Activated CD8-positive, alpha-beta T cell treated with anti-CD3 and anti-CD28 coated beads, Interleukin-2, amount 10 ng/mL, durations not matched to agents 7 days and 5 days (primary cell): ENCODE measurements at regions not wholly inside any gene's neighbourhood (a gene's known extent, or its start where the extent isn't known, plus 50 kb on each side); places are given as distances from the start of the nearest gene placed in this dataset.

Experiments used
- ATAC-seq: fragments of 150-1000 bp; cut with Tn5 transposase; one replicate; pipeline ENCODE4 v1.10.0; 2021; ENCODE audit warnings: moderate library complexity
- CTCF ChIA-PET: fragments of 350-600 bp; sonication (Branson Sonifier 250); formaldehyde crosslinking; loops from one replicate; lab custom pipeline; 2021; ENCODE audit warnings: antibody characterized with exemption; lab: Charles Lee
- POLR2A ChIA-PET: fragments of 350-600 bp; sonication (Branson Sonifier 250); formaldehyde crosslinking; loops from one replicate; lab custom pipeline; 2021; ENCODE audit warnings: antibody characterized with exemption; lab: Charles Lee
- DNase-seq: peaks from one replicate; pipeline ENCODE4 v3.0.0-alpha.2; 2020
- H3K27ac Mint-ChIP-seq: one replicate; pipeline ENCODE4 v1.8.0; 2021; ENCODE audit warnings: mild to moderate bottlenecking, mixed read lengths
- H3K27me3 Mint-ChIP-seq: one replicate; pipeline ENCODE4 v1.8.0; 2021; ENCODE audit warnings: low read depth, mixed read lengths
- H3K36me3 Mint-ChIP-seq: one replicate; pipeline ENCODE4 v1.8.0; 2021; ENCODE audit warnings: low read depth, mixed read lengths
- H3K4me1 Mint-ChIP-seq: one replicate; pipeline ENCODE4 v1.8.0; 2021; ENCODE audit warnings: low read depth, mixed read lengths
- H3K4me3 Mint-ChIP-seq: one replicate; pipeline ENCODE4 v1.8.0; 2021; ENCODE audit warnings: mild to moderate bottlenecking, mixed read lengths
- H3K9me3 Mint-ChIP-seq: one replicate; pipeline ENCODE4 v1.8.0; 2022; ENCODE audit warnings: mixed read lengths; ENCODE audit not compliant: insufficient read depth

DNA sequence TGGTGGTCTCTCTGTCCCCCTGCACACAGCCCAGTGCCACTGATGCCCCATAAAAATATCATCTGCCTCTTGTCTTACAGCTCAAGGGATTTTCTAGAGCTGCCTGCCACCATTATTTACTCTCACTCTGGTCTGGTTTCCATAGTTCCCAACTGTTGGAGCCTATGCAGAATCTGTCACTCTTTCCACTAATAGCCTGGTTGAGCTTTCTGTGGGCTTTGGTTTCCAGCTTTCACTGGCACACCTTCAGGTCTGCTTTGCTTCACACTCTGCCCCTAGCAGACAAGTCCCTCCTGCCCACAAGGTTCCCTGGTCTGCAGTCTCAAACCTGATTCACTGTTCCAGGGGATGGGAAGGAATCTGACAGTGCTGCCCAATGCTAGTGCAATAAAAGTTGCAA is 103.0 kb upstream of the FTMT start:
- no peak overlapping the region for H3K4me3 Mint-ChIP-seq
- no peaks in the 10 kb centered on the region for H3K27me3 Mint-ChIP-seq
- no peak overlapping the region for H3K27ac Mint-ChIP-seq
- H3K4me1 Mint-ChIP-seq: no peaks in the 10 kb centered on the region
- no peaks in the 10 kb centered on the region for H3K36me3 Mint-ChIP-seq
- H3K9me3 Mint-ChIP-seq: no peaks in the 10 kb centered on the region
- CTCF ChIA-PET: no interaction called here
- ATAC-seq: no peak
- POLR2A ChIA-PET: no interaction called here
- DNase-seq: no peak

DNA sequence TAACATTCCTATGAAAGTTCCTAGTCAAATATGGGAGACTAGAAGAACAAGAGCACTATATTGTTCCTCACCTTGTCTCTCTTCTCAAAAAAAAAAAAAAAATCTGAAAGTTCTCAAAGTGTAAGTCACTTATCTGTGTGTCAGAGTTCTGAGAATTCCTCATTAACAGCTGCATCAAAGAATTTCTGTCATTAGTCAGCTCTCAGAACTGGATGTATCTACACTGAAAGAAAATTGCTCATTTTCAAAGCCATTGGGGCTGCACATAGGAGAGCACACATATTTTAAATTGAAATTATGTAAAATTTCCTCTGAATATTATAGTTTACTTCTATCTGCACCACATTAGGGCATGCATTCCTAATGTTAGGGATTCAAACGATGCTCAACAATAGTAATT is 99.5 kb upstream of the FTMT start:
- Mint-ChIP-seq H3K4me3 (no peak overlapping the region), H3K4me1 (no peaks in the 10 kb centered on the region), H3K9me3 (no peaks in the 10 kb centered on the region), H3K36me3 (no peaks in the 10 kb centered on the region), H3K27ac (no peak overlapping the region), H3K27me3 (no peaks in the 10 kb centered on the region)
- CTCF ChIA-PET: no interaction called here
- ATAC-seq: no peak
- DNase-seq: no peak
- POLR2A ChIA-PET: no interaction called here

DNA sequence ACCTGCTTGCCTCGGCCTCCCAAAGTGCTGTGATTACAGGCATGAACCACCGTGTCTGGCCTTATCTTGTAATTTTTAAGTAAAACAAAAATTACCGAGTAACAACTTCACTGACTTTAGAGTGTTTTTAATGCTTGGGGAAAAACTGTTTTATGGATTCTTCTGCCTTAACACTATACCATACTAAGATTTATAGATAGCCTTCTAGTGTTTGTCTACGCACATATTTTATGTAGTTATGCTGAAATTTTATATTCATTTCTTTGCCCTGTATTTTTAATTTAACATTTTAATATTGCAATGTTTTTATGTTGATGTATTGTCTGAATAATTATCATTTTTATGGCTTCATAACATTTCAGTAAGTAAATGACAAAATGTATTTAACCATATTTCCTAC is 96.4 kb upstream of the FTMT start:
- no peaks in the 10 kb centered on the region for H3K36me3 Mint-ChIP-seq
- CTCF ChIA-PET: no interaction called here

DNA sequence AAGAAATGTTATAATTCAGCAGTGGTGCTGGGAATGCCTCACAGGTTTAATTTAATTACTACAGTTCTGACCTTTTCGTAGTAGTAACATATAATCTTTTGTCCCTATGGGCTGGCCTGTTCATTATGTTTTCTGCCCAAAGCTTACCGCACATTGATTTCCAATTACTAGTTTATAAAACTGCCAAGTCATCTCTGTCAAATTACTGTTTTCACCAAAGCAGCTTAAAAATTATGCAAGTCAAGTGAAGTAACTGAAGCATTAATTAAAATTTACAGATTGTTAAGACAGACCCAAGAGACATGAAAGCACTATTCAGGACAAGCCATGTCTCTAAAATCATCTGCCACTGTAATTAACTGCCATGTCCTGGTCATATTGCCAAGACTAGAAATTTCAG is 93.9 kb upstream of the FTMT start:
- POLR2A ChIA-PET: no interaction called here

More for the DNA sequence above, 96.4 kb upstream of the FTMT start:
- DNase-seq (no peak), ATAC-seq (no peak)
- POLR2A ChIA-PET: no interaction called here
- H3K4me1 Mint-ChIP-seq: no peaks in the 10 kb centered on the region
- H3K4me3 Mint-ChIP-seq: no peak overlapping the region
- H3K27ac Mint-ChIP-seq: no peak overlapping the region
- H3K9me3 Mint-ChIP-seq: no peaks in the 10 kb centered on the region
- no peaks in the 10 kb centered on the region for H3K27me3 Mint-ChIP-seq

DNA sequence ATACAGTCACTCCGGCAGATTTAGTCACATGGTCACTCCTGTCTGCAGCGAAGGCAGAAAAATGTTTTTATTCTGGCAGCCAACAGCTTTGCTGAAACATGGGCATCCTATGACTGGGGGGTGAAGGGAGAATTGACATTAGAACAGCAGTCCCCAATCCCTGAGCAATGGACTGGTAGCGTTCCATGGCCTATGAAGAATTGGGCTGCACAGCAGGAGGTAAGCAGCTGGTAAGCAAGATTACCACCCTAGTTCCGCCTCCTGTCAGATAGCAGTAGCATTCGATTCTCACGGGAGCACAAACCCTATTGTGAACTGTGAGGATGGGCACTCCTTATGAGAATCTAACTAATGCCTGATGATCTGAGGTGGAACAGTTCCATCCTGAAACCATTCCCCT is 93.1 kb upstream of the FTMT start:
- Mint-ChIP-seq H3K4me1 (no peaks in the 10 kb centered on the region), H3K9me3 (no peaks in the 10 kb centered on the region), H3K27ac (no peak overlapping the region), H3K4me3 (no peak overlapping the region), H3K27me3 (no peaks in the 10 kb centered on the region), H3K36me3 (no peaks in the 10 kb centered on the region)
- ChIA-PET POLR2A (no interaction called here), CTCF (no interaction called here)
- DNase-seq (no peak), ATAC-seq (no peak)

More for the DNA sequence above, 93.9 kb upstream of the FTMT start:
- Mint-ChIP-seq H3K9me3 (no peaks in the 10 kb centered on the region), H3K27me3 (no peaks in the 10 kb centered on the region), H3K4me1 (no peaks in the 10 kb centered on the region), H3K27ac (no peak overlapping the region), H3K4me3 (no peak overlapping the region), H3K36me3 (no peaks in the 10 kb centered on the region)
- ATAC-seq: no peak
- CTCF ChIA-PET: no interaction called here
- DNase-seq: no peak

DNA sequence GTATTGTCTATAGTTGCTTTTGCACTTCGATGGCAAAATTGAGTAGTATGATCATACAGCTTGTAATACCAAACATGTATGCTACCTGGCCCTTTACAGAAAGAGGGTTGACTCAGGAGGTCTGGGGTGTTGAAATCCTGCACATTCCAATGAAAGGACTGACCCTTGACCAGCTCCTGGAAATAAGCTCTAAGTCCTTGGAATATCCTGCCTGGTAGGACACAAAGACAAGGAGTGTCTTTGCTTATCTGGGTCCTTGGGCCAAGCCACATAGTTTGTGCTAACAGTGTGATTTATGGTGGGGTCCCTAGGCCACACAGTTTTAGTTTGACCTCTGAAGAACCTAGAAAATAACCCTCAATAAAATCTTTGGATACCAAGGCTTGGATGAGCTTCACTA is 89.3 kb upstream of the FTMT start:
- no peak overlapping the region for H3K27ac Mint-ChIP-seq
- H3K27me3 Mint-ChIP-seq: no peaks in the 10 kb centered on the region
- ChIA-PET CTCF (no interaction called here), POLR2A (no interaction called here)
- DNase-seq: no peak
- H3K9me3 Mint-ChIP-seq: no peaks in the 10 kb centered on the region
- H3K4me3 Mint-ChIP-seq: no peak overlapping the region
- no peak for ATAC-seq
- H3K36me3 Mint-ChIP-seq: no peaks in the 10 kb centered on the region
- H3K4me1 Mint-ChIP-seq: no peaks in the 10 kb centered on the region

DNA sequence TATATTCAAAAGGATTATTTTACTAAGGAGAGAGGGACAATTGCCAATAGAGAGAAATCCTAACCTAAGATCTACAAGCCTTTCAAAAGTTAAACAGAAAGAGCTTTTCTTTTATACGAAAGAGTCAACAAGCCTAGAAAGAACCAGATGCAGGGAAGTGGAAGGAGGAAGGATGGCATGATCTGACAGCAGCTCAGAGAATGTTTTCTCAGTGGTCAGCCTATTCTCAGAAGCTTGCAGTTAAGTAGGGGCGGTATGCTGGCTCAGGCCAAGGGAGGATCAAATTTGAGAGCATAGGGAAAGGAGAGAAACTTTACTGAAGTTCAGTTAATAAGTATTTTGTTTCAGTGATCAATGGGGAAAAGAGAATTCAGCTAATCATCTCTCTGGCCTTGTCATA is 88.0 kb upstream of the FTMT start:
- DNase-seq (no peak), ATAC-seq (no peak)
- H3K36me3 Mint-ChIP-seq: no peaks in the 10 kb centered on the region
- POLR2A ChIA-PET: no interaction called here
- H3K4me3 Mint-ChIP-seq: no peak overlapping the region
- CTCF ChIA-PET: no interaction called here
- no peaks in the 10 kb centered on the region for H3K27me3 Mint-ChIP-seq
- H3K27ac Mint-ChIP-seq: no peak overlapping the region
- no peaks in the 10 kb centered on the region for H3K9me3 Mint-ChIP-seq
- no peaks in the 10 kb centered on the region for H3K4me1 Mint-ChIP-seq

DNA sequence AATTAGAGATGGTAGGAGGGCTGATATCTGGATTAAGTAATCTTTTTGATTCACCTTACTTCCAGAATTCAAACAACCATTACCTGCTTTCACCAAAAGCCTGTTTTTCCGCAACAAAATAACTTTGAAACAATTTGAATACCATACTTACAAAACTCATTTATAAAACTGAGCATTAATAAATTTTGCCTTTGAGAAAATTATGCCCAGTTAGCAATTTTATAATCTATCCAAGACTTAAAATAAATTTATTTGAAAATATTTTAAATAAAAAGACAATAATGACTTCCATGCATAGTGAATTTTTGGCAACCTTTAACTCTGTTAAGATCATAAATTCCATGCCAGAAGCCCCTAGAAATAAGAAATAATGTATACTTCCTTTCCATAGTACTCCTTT is 71.3 kb upstream of the FTMT start:
- ATAC-seq (no peak), DNase-seq (no peak)
- H3K27ac Mint-ChIP-seq: no peak overlapping the region
- H3K36me3 Mint-ChIP-seq: no peaks in the 10 kb centered on the region
- no peaks in the 10 kb centered on the region for H3K27me3 Mint-ChIP-seq
- H3K9me3 Mint-ChIP-seq: no peaks in the 10 kb centered on the region
- H3K4me3 Mint-ChIP-seq: no peak overlapping the region
- CTCF ChIA-PET: no interaction called here
- no peaks in the 10 kb centered on the region for H3K4me1 Mint-ChIP-seq
- POLR2A ChIA-PET: no interaction called here

DNA sequence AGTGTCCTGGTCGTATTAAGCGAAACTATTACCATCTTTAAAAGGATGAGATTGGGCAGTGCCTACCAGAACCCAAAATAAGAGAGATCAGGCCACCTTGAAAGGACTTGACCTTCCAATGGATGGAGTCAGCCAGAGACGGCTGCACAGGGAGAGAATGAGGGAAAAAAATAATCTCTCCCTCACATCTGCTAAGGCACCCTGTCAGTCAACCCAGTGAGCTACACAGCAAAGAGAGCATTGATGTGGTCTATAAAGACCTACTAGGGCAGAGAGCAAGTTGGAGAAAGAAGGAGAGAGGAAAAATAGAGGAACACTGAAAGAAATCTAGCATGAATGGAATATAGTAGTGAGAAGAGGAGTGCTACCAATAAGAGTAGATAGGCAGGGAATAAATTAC is 68.0 kb upstream of the FTMT start:
- Mint-ChIP-seq H3K36me3 (no peaks in the 10 kb centered on the region), H3K9me3 (no peaks in the 10 kb centered on the region), H3K27ac (no peak overlapping the region), H3K4me3 (no peak overlapping the region), H3K4me1 (no peaks in the 10 kb centered on the region), H3K27me3 (no peaks in the 10 kb centered on the region)
- ATAC-seq (no peak), DNase-seq (no peak)
- CTCF ChIA-PET: no interaction called here
- POLR2A ChIA-PET: no interaction called here

DNA sequence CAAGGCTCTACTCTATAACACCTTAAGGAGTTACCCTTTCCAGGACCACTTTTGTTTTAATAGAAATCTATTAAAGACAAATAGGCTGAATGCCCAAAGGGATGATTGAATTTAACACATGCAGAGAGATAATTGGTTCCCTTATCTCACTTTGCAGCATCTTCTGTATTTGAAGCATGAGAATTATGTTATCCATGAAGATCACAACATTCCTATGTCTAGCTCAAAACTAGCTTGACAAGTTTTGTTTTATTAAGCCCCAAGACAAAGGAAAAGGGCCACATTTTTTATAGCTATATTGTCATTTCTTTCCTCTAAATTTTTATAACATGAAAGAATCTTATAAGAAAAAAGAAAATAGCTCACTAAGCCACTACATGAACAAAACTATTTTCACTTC is 57.9 kb upstream of the FTMT start:
- no peaks in the 10 kb centered on the region for H3K36me3 Mint-ChIP-seq
- no peak for ATAC-seq

DNA sequence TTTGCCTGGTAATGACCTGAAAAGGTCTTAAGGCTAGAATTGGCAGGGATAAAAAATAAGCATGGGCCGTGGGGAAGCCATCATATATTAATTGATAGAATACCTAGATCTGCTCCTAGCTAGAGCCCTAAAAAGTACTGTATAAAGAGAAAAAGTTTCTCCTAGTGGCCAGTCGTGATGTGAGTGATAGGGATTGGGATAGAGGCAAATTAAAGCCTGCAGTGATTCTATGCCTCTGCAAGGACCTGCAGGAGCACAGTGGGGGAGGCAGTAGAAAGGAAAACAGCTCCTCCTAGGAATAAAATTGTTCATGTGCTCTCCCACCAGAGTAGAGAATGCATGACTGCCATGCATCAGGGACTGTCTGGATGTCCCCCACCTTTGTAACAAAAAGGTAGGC is 56.2 kb upstream of the FTMT start:
- no peak overlapping the region for H3K4me3 Mint-ChIP-seq
- CTCF ChIA-PET: no interaction called here

More for the DNA sequence above, 57.9 kb upstream of the FTMT start:
- Mint-ChIP-seq H3K4me1 (no peaks in the 10 kb centered on the region), H3K4me3 (no peak overlapping the region), H3K27me3 (no peaks in the 10 kb centered on the region), H3K9me3 (no peaks in the 10 kb centered on the region), H3K27ac (no peak overlapping the region)
- CTCF ChIA-PET: no interaction called here
- POLR2A ChIA-PET: no interaction called here
- no peak for DNase-seq

DNA sequence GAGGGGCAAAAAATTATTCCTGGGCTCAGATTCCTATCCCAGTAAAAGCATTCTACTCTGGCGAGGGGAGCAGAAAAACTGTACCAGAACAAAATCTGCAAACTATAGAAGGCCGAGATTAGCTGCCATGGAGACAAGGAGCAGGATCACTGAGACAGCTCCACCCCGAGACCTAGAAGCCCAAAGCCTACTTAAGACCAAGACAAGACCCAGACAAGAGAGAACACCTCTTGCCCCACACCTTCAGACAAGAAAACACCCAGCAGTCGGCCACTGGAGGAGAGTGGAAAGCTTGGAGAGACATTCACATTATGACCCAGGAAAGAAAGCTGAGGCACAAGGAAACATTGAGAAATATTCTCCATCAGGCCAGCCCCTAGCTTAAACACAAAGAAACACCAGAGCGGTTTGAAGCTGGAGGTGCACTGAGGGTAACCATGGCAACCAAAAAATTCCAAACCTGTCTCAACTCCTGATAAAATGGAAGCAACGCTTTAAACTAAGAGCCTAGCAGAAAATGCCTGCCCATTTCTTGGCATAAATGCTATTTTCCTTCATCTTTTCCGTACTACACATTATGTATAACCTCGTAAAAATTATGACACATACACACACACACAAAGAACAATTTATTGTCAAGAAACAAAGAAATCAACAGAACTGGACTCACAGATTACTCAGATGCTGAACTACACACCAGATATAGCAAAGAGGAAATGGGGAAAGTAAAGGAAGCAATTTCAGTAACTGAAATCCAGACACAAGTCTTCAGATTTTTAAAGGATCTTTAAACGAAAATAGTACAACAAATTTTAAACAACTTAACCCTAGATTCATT is 53.8 kb upstream of the FTMT start:
- Mint-ChIP-seq H3K4me1 (no peaks in the 10 kb centered on the region), H3K4me3 (no peak overlapping the region), H3K9me3 (no peaks in the 10 kb centered on the region), H3K27me3 (no peaks in the 10 kb centered on the region), H3K36me3 (no peaks in the 10 kb centered on the region), H3K27ac (no peak overlapping the region)
- ChIA-PET POLR2A (no interaction called here), CTCF (no interaction called here)
- ATAC-seq (no peak), DNase-seq (no peak)

More for the DNA sequence above, 56.2 kb upstream of the FTMT start:
- no peaks in the 10 kb centered on the region for H3K4me1 Mint-ChIP-seq
- no peak overlapping the region for H3K27ac Mint-ChIP-seq
- POLR2A ChIA-PET: no interaction called here
- no peak for ATAC-seq
- no peak for DNase-seq
- no peaks in the 10 kb centered on the region for H3K9me3 Mint-ChIP-seq
- no peaks in the 10 kb centered on the region for H3K36me3 Mint-ChIP-seq
- no peaks in the 10 kb centered on the region for H3K27me3 Mint-ChIP-seq
